ENCODE measurements at regions not wholly inside any gene's neighbourhood (a gene's known extent, or its start where the extent isn't known, plus 50 kb on each side); places are given as distances from the start of the nearest gene placed in this dataset.

- TF ChIP-seq CTCF (IDR thresholded peaks at IDR 0.05), result no peak
- TF ChIP-seq POLR2A (IDR thresholded peaks at IDR 0.05), result no peak
Observed at GRCh38 chr6:5946181-5946580, 60.5 kb downstream of the NRN1 start.

All from body of pancreas (tissue), 4 donors.